ENCODE measurements at regions not wholly inside any gene's neighbourhood (a gene's known extent, or its start where the extent isn't known, plus 50 kb on each side); places are given as distances from the start of the nearest gene placed in this dataset.

- no peaks in the 10 kb centered on the region for H3K9me2 ChIP-seq (ENCODE audit: insufficient read depth)
- H4K20me1 ChIP-seq (ENCODE audit: insufficient read depth): no peaks in the 10 kb centered on the region
- intact Hi-C loops (cut with micrococcal nuclease): no loop called here
- H3K4me1 ChIP-seq (ENCODE audit: control insufficient read depth in 1 of 2, insufficient read depth in 2 of 2, low read length in 2 of 2): no peaks in the 10 kb centered on the region
- CTCF ChIA-PET: no interaction called here
- BruUV-seq (replicated peaks): no TSS peak
- no peak overlapping the region for H3K9ac ChIP-seq (ENCODE audit: low read length)
- RAD21 ChIA-PET (ENCODE audit: low non-redundant PET in 1 of 2, low total read pairs in 2 of 2, uncharacterized antibody in 2 of 2, unreplicated experiment in 2 of 2): no interaction called here
- POLR2A ChIA-PET: no interaction called here
- H3K4me2 ChIP-seq (ENCODE audit: low read length): no peak overlapping the region
- H3K27me3 ChIP-seq (ENCODE audit: insufficient read depth, low read length): peaks cover 14% of the 10 kb centered on the region; the same call in 1 of the 2 replicates
- H3K4me3 ChIP-seq (replicated peaks in 1 of 2; ENCODE audit: low read depth in 1 of 2, low read length in 2 of 2): no peak overlapping the region
- no peaks in the 10 kb centered on the region for H3K9me3 ChIP-seq (ENCODE audit: control insufficient read depth in 1 of 2, insufficient read depth in 1 of 2, low read depth in 1 of 2, low read length in 2 of 2)
- DNase-seq (ENCODE audit: low read depth, low spot score) (no peak), ATAC-seq (no peak)
- H3K79me2 ChIP-seq (ENCODE audit: insufficient read depth, low read length): no peaks in the 10 kb centered on the region
- no peak for TF ChIP-seq ZNF274 (IDR thresholded peaks at IDR 0.05; ENCODE audit: low read depth, low read length)
- no peak for TF ChIP-seq SIN3A (IDR thresholded peaks at IDR 0.05; ENCODE audit: low read depth)
- no peak for TF ChIP-seq MAX (IDR thresholded peaks at IDR 0.05)
- TF ChIP-seq YY1 (IDR thresholded peaks at IDR 0.05; ENCODE audit: extremely low read depth, insufficient replicate concordance, low read depth, low read length): no peak
- no peak for TF ChIP-seq CTCF (IDR thresholded peaks at IDR 0.05 in 2 of 3, conservative IDR thresholded peaks at IDR 0.05 in 1 of 3; ENCODE audit: borderline replicate concordance in 1 of 3, insufficient read depth in 1 of 3, low read depth in 2 of 3, low read length in 2 of 3)
- no peak for TF ChIP-seq REST (IDR thresholded peaks at IDR 0.05; ENCODE audit: low read depth)
- no peak for TF ChIP-seq JUND (IDR thresholded peaks at IDR 0.05)
- TF ChIP-seq CEBPB (IDR thresholded peaks at IDR 0.05; ENCODE audit: low read depth): no peak
- no peak overlapping the region for H3K27ac ChIP-seq (ENCODE audit: low read depth, low read length)
- H2AFZ ChIP-seq (ENCODE audit: low read depth, low read length, poor library complexity, severe bottlenecking): no peak overlapping the region
- no peaks in the 10 kb centered on the region for H3K36me3 ChIP-seq (ENCODE audit: control insufficient read depth in 1 of 2, insufficient read depth in 2 of 2, low read length in 2 of 2)
Measured at GRCh38 chr11:15446929-15447328, 332.2 kb downstream of the INSC start.

Data from HCT116 (cell line).